ENCODE measurements at regions not wholly inside any gene's neighbourhood (a gene's known extent, or its start where the extent isn't known, plus 50 kb on each side); places are given as distances from the start of the nearest gene placed in this dataset.

DNA sequence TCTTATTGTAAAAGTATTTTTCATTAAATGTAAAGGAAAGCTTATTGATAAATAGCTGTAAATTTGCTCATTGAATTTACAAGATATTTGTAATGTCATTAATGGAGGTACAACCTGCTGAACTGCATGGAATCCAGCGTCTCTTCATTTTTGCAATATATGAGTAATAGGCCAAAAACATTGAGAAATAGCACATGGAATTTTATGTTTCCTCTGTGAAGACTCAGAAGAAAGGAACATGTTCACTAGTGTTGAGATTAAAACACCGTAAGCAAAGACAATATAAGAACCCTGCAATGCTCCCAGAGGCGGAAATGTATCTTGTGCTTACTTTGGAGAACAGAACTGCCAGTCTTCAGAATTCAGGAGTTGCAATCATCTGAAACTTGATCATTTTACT lies 167.6 kb downstream of the ALDH1A2 start:
- Mint-ChIP-seq H3K9me3 (ENCODE audit: unreplicated experiment) (no peaks in the 10 kb centered on the region), H3K36me3 (ENCODE audit: insufficient read depth, unreplicated experiment) (no peaks in the 10 kb centered on the region), H3K27me3 (ENCODE audit: insufficient read depth, unreplicated experiment) (no peaks in the 10 kb centered on the region), H3K4me3 (ENCODE audit: unreplicated experiment) (no peak overlapping the region), H3K4me1 (ENCODE audit: insufficient read depth, unreplicated experiment) (peaks cover 4% of the 10 kb centered on the region), H3K27ac (ENCODE audit: low read depth, unreplicated experiment) (no peak overlapping the region)
- POLR2A ChIA-PET = no interaction called here
- intact Hi-C loops (cut with micrococcal nuclease) = no loop called here
- BruUV-seq (replicated peaks) = no TSS peak
- TF ChIP-seq, protein P1, sequence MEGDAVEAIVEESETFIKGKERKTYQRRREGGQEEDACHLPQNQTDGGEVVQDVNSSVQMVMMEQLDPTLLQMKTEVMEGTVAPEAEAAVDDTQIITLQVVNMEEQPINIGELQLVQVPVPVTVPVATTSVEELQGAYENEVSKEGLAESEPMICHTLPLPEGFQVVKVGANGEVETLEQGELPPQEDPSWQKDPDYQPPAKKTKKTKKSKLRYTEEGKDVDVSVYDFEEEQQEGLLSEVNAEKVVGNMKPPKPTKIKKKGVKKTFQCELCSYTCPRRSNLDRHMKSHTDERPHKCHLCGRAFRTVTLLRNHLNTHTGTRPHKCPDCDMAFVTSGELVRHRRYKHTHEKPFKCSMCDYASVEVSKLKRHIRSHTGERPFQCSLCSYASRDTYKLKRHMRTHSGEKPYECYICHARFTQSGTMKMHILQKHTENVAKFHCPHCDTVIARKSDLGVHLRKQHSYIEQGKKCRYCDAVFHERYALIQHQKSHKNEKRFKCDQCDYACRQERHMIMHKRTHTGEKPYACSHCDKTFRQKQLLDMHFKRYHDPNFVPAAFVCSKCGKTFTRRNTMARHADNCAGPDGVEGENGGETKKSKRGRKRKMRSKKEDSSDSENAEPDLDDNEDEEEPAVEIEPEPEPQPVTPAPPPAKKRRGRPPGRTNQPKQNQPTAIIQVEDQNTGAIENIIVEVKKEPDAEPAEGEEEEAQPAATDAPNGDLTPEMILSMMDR (IDR thresholded peaks at IDR 0.05; ENCODE audit: unreplicated experiment) = no peak
- CTCF ChIA-PET = interaction anchor here (0.8 kb wide), 1 partner anchor 26 kb away, joined by 3 read pairs; no protein-coding TSS in a partner anchor
- no peak for DNase-seq (ENCODE audit: unreplicated experiment)

DNA sequence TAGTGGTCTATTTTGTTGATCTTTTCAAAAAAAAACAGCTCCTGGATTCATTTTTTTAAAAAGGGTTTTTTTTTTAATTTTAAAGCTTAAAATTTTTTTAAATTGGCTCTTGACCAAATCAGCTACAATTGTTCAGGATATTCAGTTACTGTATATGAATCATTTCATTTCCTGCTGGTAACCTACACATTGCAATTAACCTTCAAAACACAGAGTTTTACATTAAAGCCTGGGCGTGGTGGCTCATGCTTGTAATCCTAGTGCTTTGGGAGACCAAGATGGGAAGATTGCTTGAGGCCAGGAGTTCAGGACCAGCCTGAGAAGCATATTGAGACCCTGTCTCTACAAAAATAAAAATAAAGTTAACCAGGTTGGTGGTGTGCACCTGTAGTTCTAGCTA lies 163.4 kb downstream of the ALDH1A2 start:
- no TSS peak for BruUV-seq (replicated peaks)
- Mint-ChIP-seq H3K27me3 (ENCODE audit: insufficient read depth, unreplicated experiment) (no peaks in the 10 kb centered on the region), H3K4me3 (ENCODE audit: unreplicated experiment) (no peak overlapping the region), H3K4me1 (ENCODE audit: insufficient read depth, unreplicated experiment) (no peaks in the 10 kb centered on the region), H3K27ac (ENCODE audit: low read depth, unreplicated experiment) (no peak overlapping the region), H3K9me3 (ENCODE audit: unreplicated experiment) (no peaks in the 10 kb centered on the region), H3K36me3 (ENCODE audit: insufficient read depth, unreplicated experiment) (no peaks in the 10 kb centered on the region)
- TF ChIP-seq, protein P1 (IDR thresholded peaks at IDR 0.05; ENCODE audit: unreplicated experiment) = no peak
- CTCF ChIA-PET = interaction anchor here (0.7 kb wide), 1 partner anchor 503 kb away, joined by 4 read pairs; no protein-coding TSS in a partner anchor
- DNase-seq (ENCODE audit: unreplicated experiment) = no peak
- POLR2A ChIA-PET = interaction anchor here (0.6 to 1.1 kb wide), 3 partner anchors 26 to 234 kb away, joined by 3 to 4 read pairs (median 3); no protein-coding TSS in a partner anchor
- intact Hi-C loops (cut with micrococcal nuclease) = no loop called here

Measured in MCF 10A (cell line).